K562 (cell line): ENCODE measurements at regions not wholly inside any gene's neighbourhood (a gene's known extent, or its start where the extent isn't known, plus 50 kb on each side); places are given as distances from the start of the nearest gene placed in this dataset.

ENCODE experiments used
- ATAC-seq: fragments of 200-7000 bp; cut with Tn5 transposase; 3 replicates; pipeline ENCODE4 v1.9.1; 2020; ENCODE audit warnings: moderate library complexity
- BruUV-seq: library from RNA; stranded (reverse); fragments of 400-500 nt; replicated peaks from 2 replicates; lab custom pipeline; 2021; lab: Mats Ljungman, UMichigan
- CTCF ChIA-PET: fragments of 300-600 bp; formaldehyde crosslinking; extraction: SDS; loops from one replicate; lab custom pipeline; 2021; ENCODE audit warnings: low intra/inter-chr PET ratio; lab: Yijun Ruan, JAX
- POLR2A ChIA-PET: fragments of 300-600, 350-650 bp; sonication (Branson Sonifier 250); formaldehyde crosslinking; extraction: SDS; loops from one replicate; lab custom pipeline; 2021; ENCODE audit warnings: antibody characterized with exemption, inconsistent platforms; lab: Yijun Ruan, JAX
- DNase-seq, 4 experiments: peaks; one replicate each; pipeline versions ENCODE4 v3.0.0 to v3.0.0-alpha.2; 2011 to 2018; ENCODE audit warnings: low spot score in 3 of 4, mixed read lengths in 3 of 4; ENCODE audit errors: extremely low read depth in 1 of 4
- FAIRE-seq: peaks from 2 replicates; lab custom pipeline; 2011; peaks lifted over from hg19 to GRCh38; lab: Jason Lieb, UNC
- H2AFZ ChIP-seq: 2 replicates; pipeline ENCODE4 v1.6.0; 2011; ENCODE audit warnings: low read depth, low read length, control low read depth, inconsistent platforms
- H3K27ac ChIP-seq: fragments of 200-600 bp; 3 replicates; pipeline ENCODE4 v1.8.0; 2011; ENCODE audit warnings: low read depth, mild to moderate bottlenecking, control low read depth, inconsistent platforms, low read length, moderate library complexity, mixed read lengths; ENCODE audit errors: extremely low read depth
- H3K27me3 ChIP-seq, 2 experiments: fragments of 300-600 bp in 1 of 2; 2 replicates in 1 of 2; 3 replicates in 1 of 2; pipeline versions ENCODE4 v1.6.0 to v1.8.0; 2011; ENCODE audit warnings: inconsistent platforms in 2 of 2, low read length in 2 of 2, mild to moderate bottlenecking in 1 of 2, mixed read lengths in 1 of 2, moderate library complexity in 1 of 2; ENCODE audit not compliant: control insufficient read depth in 2 of 2, insufficient read depth in 2 of 2
- H3K36me3 ChIP-seq: fragments of 300-600 bp; 3 replicates; pipeline ENCODE4 v1.8.0; 2011; ENCODE audit warnings: mild to moderate bottlenecking, low read length, inconsistent platforms; ENCODE audit not compliant: control insufficient read depth, insufficient read depth
- H3K4me1 ChIP-seq, 2 experiments: fragments of 200-600 bp in 1 of 2; replicated peaks in 1 of 2; 2 replicates in 1 of 2; 3 replicates in 1 of 2; pipeline versions ENCODE4 v1.5.1 to v1.8.0; 2011; ENCODE audit warnings: inconsistent platforms in 2 of 2, low read length in 2 of 2, mild to moderate bottlenecking in 1 of 2, mixed read lengths in 1 of 2, moderate library complexity in 1 of 2; ENCODE audit not compliant: control insufficient read depth in 2 of 2, insufficient read depth in 2 of 2
- H3K4me2 ChIP-seq: 2 replicates; pipeline ENCODE4 v1.6.1; 2011; ENCODE audit warnings: low read length, control low read depth, inconsistent platforms, mixed read lengths; ENCODE audit not compliant: insufficient read depth
- H3K4me3 ChIP-seq: fragments of 200-600 bp; sonication (generic), shearing (Covaris generic); 2 replicates; pipeline ENCODE4 v1.5.1; 2016; ENCODE audit warnings: control low read depth, inconsistent platforms
- H3K79me2 ChIP-seq: fragments of 200-600 bp; 3 replicates; pipeline ENCODE4 v1.8.0; 2011; ENCODE audit warnings: low read length, inconsistent platforms; ENCODE audit not compliant: control insufficient read depth, insufficient read depth
- H3K9ac ChIP-seq, 2 experiments: 2 replicates each; pipeline versions ENCODE4 v1.6.0 to v1.6.1; 2011; ENCODE audit warnings: low read depth in 2 of 2, low read length in 2 of 2, control low read depth in 1 of 2, inconsistent platforms in 1 of 2, mild to moderate bottlenecking in 1 of 2, mixed read lengths in 1 of 2; ENCODE audit not compliant: insufficient read depth in 1 of 2
- H3K9me1 ChIP-seq: one replicate; pipeline ENCODE4 v1.6.0; 2011; ENCODE audit warnings: inconsistent platforms, mild to moderate bottlenecking, low read length, moderate library complexity; ENCODE audit not compliant: control insufficient read depth, insufficient read depth
- H3K9me3 ChIP-seq: replicated peaks from 2 replicates; pipeline ENCODE4 v1.5.1; 2011; ENCODE audit warnings: low read depth, low read length, inconsistent platforms; ENCODE audit not compliant: control insufficient read depth, insufficient read depth
- H4K20me1 ChIP-seq: replicated peaks from 2 replicates; pipeline ENCODE4 v1.6.1; 2011; ENCODE audit warnings: low read length, inconsistent platforms, mixed read lengths; ENCODE audit not compliant: control insufficient read depth, insufficient read depth
- CBX1 ChIP-seq: sonication (generic); IDR thresholded peaks from 2 replicates; pipeline ENCODE4 v1.6.1; 2016; ENCODE audit warnings: antibody characterized with exemption, low read depth, mild to moderate bottlenecking
- CHD2 ChIP-seq: IDR thresholded peaks from 2 replicates; pipeline ENCODE4 v1.6.1; 2011; ENCODE audit warnings: low read depth, low read length
- CTCFL ChIP-seq: IDR thresholded peaks from 2 replicates; pipeline ENCODE4 v1.6.1; 2011; ENCODE audit warnings: borderline replicate concordance, low read depth, mild to moderate bottlenecking, moderate library complexity, low read length; ENCODE audit not compliant: insufficient read depth, poor library complexity, severe bottlenecking
- DMBX1 ChIP-seq: fragments of 250-450 bp; sonication (Bioruptor Pico); IDR thresholded peaks from 2 replicates; pipeline ENCODE4 v1.8.0; 2022; ENCODE audit warnings: inconsistent platforms, mild to moderate bottlenecking, moderate library complexity, borderline replicate concordance
- E2F1 ChIP-seq: sonication (generic); formaldehyde crosslinking; IDR thresholded peaks from 2 replicates; pipeline ENCODE4 v1.8.1; 2023; ENCODE audit warnings: mild to moderate bottlenecking, missing genetic modification reagents, moderate library complexity
- E4F1 ChIP-seq: fragments of 250-450 bp; sonication (Bioruptor Pico); IDR thresholded peaks from 2 replicates; pipeline ENCODE4 v1.5.0; 2021; ENCODE audit warnings: mild to moderate bottlenecking, borderline replicate concordance
- RNF2 ChIP-seq: sonication (generic); IDR thresholded peaks from 2 replicates; pipeline ENCODE4 v1.6.1; 2016
- ZNF217 ChIP-seq: sonication (generic); formaldehyde crosslinking; IDR thresholded peaks from 2 replicates; pipeline ENCODE4 v1.8.0; 2022; ENCODE audit warnings: mild to moderate bottlenecking, missing genetic modification reagents
- ZNF316 ChIP-seq: fragments of 450-650 bp; IDR thresholded peaks from 2 replicates; pipeline ENCODE4 v1.6.1; 2016
- ZNF589 ChIP-seq: fragments of 200-800 bp; sonication (Bioruptor generic); IDR thresholded peaks from 2 replicates; pipeline ENCODE4 v1.6.1; 2016; ENCODE audit warnings: low read depth, missing genetic modification characterization, missing compliant biosample characterization
- ZNF785 ChIP-seq: fragments of 250-450 bp; sonication (Bioruptor Pico); IDR thresholded peaks from 2 replicates; pipeline ENCODE4 v1.4.0; 2020; ENCODE audit warnings: mild to moderate bottlenecking
- ZZZ3 ChIP-seq: fragments of 450-650 bp; IDR thresholded peaks from 2 replicates; pipeline ENCODE4 v1.6.1; 2016; ENCODE audit warnings: antibody characterized with exemption, mild to moderate bottlenecking, moderate library complexity
- WGBS: fragments of 100-300 bp; shearing (Covaris generic); methylation state at CpG from one replicate; pipeline ENCODE4 v1.1.6; 2016; ENCODE audit warnings: low coverage, mixed read lengths; ENCODE audit not compliant: insufficient coverage; ENCODE audit errors: missing lambda C conversion rate; 5-methylcytosine and 5-hydroxymethylcytosine counted together
- in situ Hi-C: fragments of 300-500 bp; cut with MboI; formaldehyde crosslinking; loops from 4 replicates; pipeline ENCODE4 v1.15.0; 2018; ENCODE audit warnings: inconsistent platforms, mixed read lengths
- intact Hi-C: fragments of 100-400 bp; cut with micrococcal nuclease; formaldehyde crosslinking; loops from 2 replicates; pipeline ENCODE4 v1.14.2; 2022

- Histone ChIP-seq H2AFZ (no peak overlapping the region), H4K20me1 (no peaks in the 10 kb centered on the region), H3K4me3 (no peak overlapping the region), H3K9me1 (no peaks in the 10 kb centered on the region), H3K9ac (no peak overlapping the region), H3K4me2 (no peak overlapping the region), H3K27ac (no peak overlapping the region), H3K36me3 (no peaks in the 10 kb centered on the region), H3K27me3 (peaks cover 2 to 4% of the 10 kb centered on the region in 2 experiments; a peak in 4 of 5 replicates), H3K4me1 (no peaks in the 10 kb centered on the region), H3K9me3 (no peaks in the 10 kb centered on the region), H3K79me2 (no peaks in the 10 kb centered on the region)
- in situ Hi-C loops: no loop called here
- intact Hi-C loops: no loop called here
- no peak for TF ChIP-seq CHD2
- no peak for TF ChIP-seq ZNF316
- TF ChIP-seq E4F1: no peak
- no peak for TF ChIP-seq RNF2
- no peak for TF ChIP-seq E2F1 (CRISPR knock-in tag)
- TF ChIP-seq ZNF217: no peak
- TF ChIP-seq CBX1: no peak
- TF ChIP-seq ZNF589 (CRISPR knock-in tag): no peak
- no peak for TF ChIP-seq ZNF785
- no peak for TF ChIP-seq DMBX1 (CRISPR knock-in tag)
- TF ChIP-seq ZZZ3: no peak
- TF ChIP-seq CTCFL: no peak
- ChIA-PET CTCF (interaction anchor here (0.6 kb wide), 1 partner anchor 70 kb away, joined by 4 read pairs; no protein-coding TSS in a partner anchor), POLR2A (no interaction called here)
- DNase-seq (no peak), ATAC-seq (no peak), FAIRE-seq (no peak)
- 20% methylated on average over 1 of the region's 3 CpGs for WGBS
- BruUV-seq: no TSS peak
Observed at GRCh38 chr13:30827578-30827925, 78.5 kb upstream of the MEDAG start.
